Astrocyte (in vitro differentiated cells and primary cell): ENCODE measurements at regions not wholly inside any gene's neighbourhood (a gene's known extent, or its start where the extent isn't known, plus 50 kb on each side); places are given as distances from the start of the nearest gene placed in this dataset.

Source experiments
- DNase-seq: peaks from one replicate; pipeline ENCODE4 v3.0.0-alpha.2; 2010; ENCODE audit warnings: low read depth
- FAIRE-seq: peaks from 2 replicates; lab custom pipeline; 2011; peaks lifted over from hg19 to GRCh38; lab: Jason Lieb, UNC
- H2AFZ ChIP-seq: 2 replicates; pipeline ENCODE4 v1.6.0; 2012; ENCODE audit warnings: low read depth, low read length, inconsistent platforms
- H3K27ac ChIP-seq: 2 replicates; pipeline ENCODE4 v1.5.1; 2011; ENCODE audit warnings: low read depth, low read length, inconsistent platforms
- H3K27me3 ChIP-seq: 2 replicates; pipeline ENCODE4 v1.6.0; 2011; ENCODE audit warnings: low read length, inconsistent platforms; ENCODE audit not compliant: insufficient read depth
- H3K36me3 ChIP-seq: 2 replicates; pipeline ENCODE4 v1.5.1; 2011; ENCODE audit warnings: low read length, inconsistent platforms; ENCODE audit not compliant: insufficient read depth
- H3K4me1 ChIP-seq: 2 replicates; pipeline ENCODE4 v1.5.1; 2011; ENCODE audit warnings: low read length, inconsistent platforms; ENCODE audit not compliant: insufficient read depth
- H3K4me2 ChIP-seq: 2 replicates; pipeline ENCODE4 v1.6.0; 2012; ENCODE audit warnings: low read length, inconsistent platforms
- H3K4me3 ChIP-seq: 2 replicates; pipeline ENCODE4 v1.5.1; 2011; ENCODE audit warnings: low read depth, mild to moderate bottlenecking, low read length, inconsistent platforms; ENCODE audit not compliant: insufficient read depth
- H3K79me2 ChIP-seq: 2 replicates; pipeline ENCODE4 v1.6.0; 2012; ENCODE audit warnings: mild to moderate bottlenecking, low read length, inconsistent platforms; ENCODE audit not compliant: insufficient read depth
- H3K9ac ChIP-seq: 2 replicates; pipeline ENCODE4 v1.6.0; 2012; ENCODE audit warnings: mild to moderate bottlenecking, low read length, inconsistent platforms
- H3K9me3 ChIP-seq: 2 replicates; pipeline ENCODE4 v1.5.1; 2012; ENCODE audit warnings: low read depth, mild to moderate bottlenecking, low read length, inconsistent platforms; ENCODE audit not compliant: insufficient read depth
- H4K20me1 ChIP-seq: 2 replicates; pipeline ENCODE4 v1.6.0; 2012; ENCODE audit warnings: low read length, inconsistent platforms; ENCODE audit not compliant: insufficient read depth
- H3K27ac Mint-ChIP-seq: one replicate; pipeline ENCODE4 v1.8.0; 2021; ENCODE audit warnings: mild to moderate bottlenecking, mixed read lengths; ENCODE audit not compliant: unreplicated experiment
- H3K27me3 Mint-ChIP-seq: one replicate; pipeline ENCODE4 v1.8.0; 2021; ENCODE audit warnings: low read depth, mixed read lengths; ENCODE audit not compliant: unreplicated experiment
- H3K36me3 Mint-ChIP-seq: one replicate; pipeline ENCODE4 v1.8.0; 2021; ENCODE audit warnings: low read depth, mixed read lengths; ENCODE audit not compliant: unreplicated experiment
- H3K4me1 Mint-ChIP-seq: one replicate; pipeline ENCODE4 v1.8.0; 2021; ENCODE audit warnings: low read depth, mixed read lengths; ENCODE audit not compliant: unreplicated experiment
- H3K4me3 Mint-ChIP-seq: one replicate; pipeline ENCODE4 v1.8.0; 2021; ENCODE audit warnings: mild to moderate bottlenecking, moderate library complexity, mixed read lengths; ENCODE audit not compliant: unreplicated experiment
- H3K9me3 Mint-ChIP-seq: one replicate; pipeline ENCODE4 v1.8.0; 2021; ENCODE audit warnings: mild to moderate bottlenecking, mixed read lengths; ENCODE audit not compliant: unreplicated experiment
- EZH2 ChIP-seq: IDR thresholded peaks from 2 replicates; pipeline ENCODE4 v1.6.1; 2012; ENCODE audit warnings: mild to moderate bottlenecking, low read length, inconsistent platforms; ENCODE audit not compliant: insufficient read depth
- TF ChIP-seq, protein P1 (sequence below): IDR thresholded peaks from 2 replicates; pipeline ENCODE4 v1.5.1; 2011; ENCODE audit warnings: low read depth, mild to moderate bottlenecking, inconsistent platforms, low read length, moderate library complexity; ENCODE audit not compliant: insufficient read depth

DNA sequence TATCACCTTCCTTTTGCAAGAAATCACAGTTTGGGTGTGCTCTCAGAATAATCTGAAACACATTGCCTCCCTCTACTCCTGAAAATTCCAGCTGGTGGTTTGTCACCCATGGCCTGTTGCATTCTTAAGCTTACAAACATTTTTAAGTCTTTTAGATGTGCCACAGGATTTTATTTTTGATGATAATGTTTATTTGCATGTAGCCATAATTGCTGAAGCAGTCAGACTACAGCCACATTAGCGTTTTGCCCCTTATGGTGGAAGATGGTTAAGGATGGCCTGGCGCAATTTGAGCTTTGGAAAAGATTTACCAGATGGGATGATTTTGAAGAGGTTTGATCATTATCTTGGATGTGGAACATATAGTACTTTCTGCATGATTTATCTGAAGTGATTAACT is 439.5 kb downstream of the MEIS1 start:
- Mint-ChIP-seq H3K4me3 (no peak overlapping the region), H3K4me1 (peaks cover 31% of the 10 kb centered on the region), H3K36me3 (no peaks in the 10 kb centered on the region), H3K27ac (no peak overlapping the region), H3K9me3 (no peaks in the 10 kb centered on the region), H3K27me3 (no peaks in the 10 kb centered on the region)
- FAIRE-seq (no peak), DNase-seq (peak; percentile 69)
- no peak overlapping the region for H3K4me3 ChIP-seq
- no peak overlapping the region for H2AFZ ChIP-seq
- H3K4me2 ChIP-seq, result no peak overlapping the region
- H4K20me1 ChIP-seq, result no peaks in the 10 kb centered on the region
- H3K79me2 ChIP-seq, result no peaks in the 10 kb centered on the region
- H3K27me3 ChIP-seq, result no peaks in the 10 kb centered on the region
- no peak overlapping the region for H3K9ac ChIP-seq
- TF ChIP-seq EZH2, result no peak
- TF ChIP-seq, protein P1, sequence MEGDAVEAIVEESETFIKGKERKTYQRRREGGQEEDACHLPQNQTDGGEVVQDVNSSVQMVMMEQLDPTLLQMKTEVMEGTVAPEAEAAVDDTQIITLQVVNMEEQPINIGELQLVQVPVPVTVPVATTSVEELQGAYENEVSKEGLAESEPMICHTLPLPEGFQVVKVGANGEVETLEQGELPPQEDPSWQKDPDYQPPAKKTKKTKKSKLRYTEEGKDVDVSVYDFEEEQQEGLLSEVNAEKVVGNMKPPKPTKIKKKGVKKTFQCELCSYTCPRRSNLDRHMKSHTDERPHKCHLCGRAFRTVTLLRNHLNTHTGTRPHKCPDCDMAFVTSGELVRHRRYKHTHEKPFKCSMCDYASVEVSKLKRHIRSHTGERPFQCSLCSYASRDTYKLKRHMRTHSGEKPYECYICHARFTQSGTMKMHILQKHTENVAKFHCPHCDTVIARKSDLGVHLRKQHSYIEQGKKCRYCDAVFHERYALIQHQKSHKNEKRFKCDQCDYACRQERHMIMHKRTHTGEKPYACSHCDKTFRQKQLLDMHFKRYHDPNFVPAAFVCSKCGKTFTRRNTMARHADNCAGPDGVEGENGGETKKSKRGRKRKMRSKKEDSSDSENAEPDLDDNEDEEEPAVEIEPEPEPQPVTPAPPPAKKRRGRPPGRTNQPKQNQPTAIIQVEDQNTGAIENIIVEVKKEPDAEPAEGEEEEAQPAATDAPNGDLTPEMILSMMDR, result no peak
- peaks cover 21% of the 10 kb centered on the region for H3K4me1 ChIP-seq
- no peaks in the 10 kb centered on the region for H3K36me3 ChIP-seq
- H3K27ac ChIP-seq, result no peak overlapping the region
- no peaks in the 10 kb centered on the region for H3K9me3 ChIP-seq

GRCh38 chr2:66875941-66876462 is 441.1 kb downstream of the MEIS1 start:
- DNase-seq (no peak), FAIRE-seq (peak; percentile 43)
- peaks cover 13% of the 10 kb centered on the region for H3K4me1 ChIP-seq
- Mint-ChIP-seq H3K36me3 (no peaks in the 10 kb centered on the region), H3K27me3 (no peaks in the 10 kb centered on the region), H3K9me3 (no peaks in the 10 kb centered on the region), H3K4me1 (peaks cover 25% of the 10 kb centered on the region), H3K27ac (no peak overlapping the region), H3K4me3 (no peak overlapping the region)
- TF ChIP-seq, protein P1, result no peak
- no peak for TF ChIP-seq EZH2
- no peaks in the 10 kb centered on the region for H3K36me3 ChIP-seq
- no peaks in the 10 kb centered on the region for H3K79me2 ChIP-seq
- no peaks in the 10 kb centered on the region for H4K20me1 ChIP-seq
- no peaks in the 10 kb centered on the region for H3K9me3 ChIP-seq
- H3K4me3 ChIP-seq, result no peak overlapping the region
- H3K4me2 ChIP-seq, result no peak overlapping the region
- no peaks in the 10 kb centered on the region for H3K27me3 ChIP-seq
- no peak overlapping the region for H2AFZ ChIP-seq
- H3K9ac ChIP-seq, result no peak overlapping the region
- no peak overlapping the region for H3K27ac ChIP-seq

DNA sequence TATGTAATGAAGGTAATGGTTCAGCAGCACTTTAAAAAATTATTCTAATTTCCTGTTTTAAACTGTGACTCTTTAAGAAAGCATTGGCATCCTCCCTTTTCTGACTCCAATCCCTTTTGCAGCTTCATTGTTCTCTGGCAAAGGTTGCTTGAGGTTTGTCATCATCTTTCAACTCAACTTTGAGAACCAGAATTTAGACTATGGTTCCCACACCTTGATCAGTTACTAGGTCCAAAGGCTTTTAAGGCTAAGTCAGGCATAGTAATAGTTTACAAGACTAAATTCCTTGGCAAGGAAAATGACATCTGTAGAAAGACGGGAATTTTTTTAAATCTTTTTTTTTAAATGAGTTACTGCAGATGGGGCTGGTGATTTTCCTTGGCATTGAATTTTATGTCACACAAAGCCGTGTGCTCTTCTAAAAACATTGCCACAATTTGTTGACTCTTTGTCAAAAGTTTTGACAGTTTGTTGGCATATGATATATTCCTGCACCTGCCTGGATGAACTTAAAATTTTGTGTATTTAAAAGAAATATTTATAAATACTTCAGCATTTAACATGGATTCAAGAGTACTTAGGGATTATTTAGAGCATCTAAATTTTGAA is 451.0 kb downstream of the MEIS1 start:
- peak; percentile 73 for DNase-seq

More for the DNA sequence above, 451.0 kb downstream of the MEIS1 start:
- no peak overlapping the region for H3K4me2 ChIP-seq
- H4K20me1 ChIP-seq, result no peaks in the 10 kb centered on the region
- H3K79me2 ChIP-seq, result no peaks in the 10 kb centered on the region
- no peak overlapping the region for H3K4me3 Mint-ChIP-seq
- H3K27me3 ChIP-seq, result no peaks in the 10 kb centered on the region
- no peak overlapping the region for H3K27ac Mint-ChIP-seq
- H3K27me3 Mint-ChIP-seq, result no peaks in the 10 kb centered on the region
- no peaks in the 10 kb centered on the region for H3K36me3 Mint-ChIP-seq
- no peaks in the 10 kb centered on the region for H3K9me3 ChIP-seq
- no peak for FAIRE-seq
- H2AFZ ChIP-seq, result no peak overlapping the region
- no peak for TF ChIP-seq EZH2
- TF ChIP-seq, protein P1, result no peak
- H3K27ac ChIP-seq, result no peak overlapping the region
- H3K36me3 ChIP-seq, result no peaks in the 10 kb centered on the region
- H3K4me1 ChIP-seq, result peaks cover 17% of the 10 kb centered on the region
- H3K9me3 Mint-ChIP-seq, result peaks cover 2% of the 10 kb centered on the region
- H3K4me1 Mint-ChIP-seq, result peaks cover 19% of the 10 kb centered on the region
- no peak overlapping the region for H3K9ac ChIP-seq
- no peak overlapping the region for H3K4me3 ChIP-seq
